ENCODE measurements at regions not wholly inside any gene's neighbourhood (a gene's known extent, or its start where the extent isn't known, plus 50 kb on each side); places are given as distances from the start of the nearest gene placed in this dataset.
"Not testable (repeated sequence)": the region's sequence is repeated elsewhere in the genome, so short reads cannot be mapped to it uniquely, and the experiment has no call there.

GRCh38 chr12:83960767-83961166 lies 951.8 kb downstream of the SLC6A15 start:
- no peak for DNase-seq (ENCODE audit: low spot score)

GRCh38 chr12:83958997-83959396 lies 953.6 kb downstream of the SLC6A15 start:
- DNase-seq (ENCODE audit: low spot score) = no peak

- no peak for DNase-seq (ENCODE audit: low spot score)
Measured at GRCh38 chr12:83954956-83955601, 957.5 kb downstream of the SLC6A15 start.

- DNase-seq (ENCODE audit: low spot score) = no peak
Measured at GRCh38 chr12:83954071-83954789, 958.4 kb downstream of the SLC6A15 start.

- DNase-seq (ENCODE audit: low spot score) = no peak
Measured at GRCh38 chr12:83945871-83946270, 966.7 kb downstream of the SLC6A15 start.

GRCh38 chr12:83939718-83940117 lies 972.9 kb downstream of the SLC6A15 start:
- no peak for DNase-seq (ENCODE audit: low spot score)

GRCh38 chr12:83933615-83934014 lies 979.0 kb downstream of the SLC6A15 start:
- no peak for DNase-seq (ENCODE audit: low spot score)

GRCh38 chr12:83932011-83932410 lies 980.6 kb downstream of the SLC6A15 start:
- DNase-seq (ENCODE audit: low spot score) = no peak

GRCh38 chr12:83931451-83931850 lies 981.1 kb downstream of the SLC6A15 start:
- no peak for DNase-seq (ENCODE audit: low spot score)

- DNase-seq (ENCODE audit: low spot score) = not testable (repeated sequence)
Measured at GRCh38 chr12:83929792-83930191, 982.8 kb downstream of the SLC6A15 start.

GRCh38 chr12:83920821-83921547 lies 991.6 kb downstream of the SLC6A15 start:
- no peak for DNase-seq (ENCODE audit: low spot score)

- DNase-seq (ENCODE audit: low spot score) = no peak
Measured at GRCh38 chr12:83919081-83919480, 993.5 kb downstream of the SLC6A15 start.

GRCh38 chr12:83904175-83904574 lies 1008.4 kb downstream of the SLC6A15 start:
- no peak for DNase-seq (ENCODE audit: low spot score)

- DNase-seq (ENCODE audit: low spot score) = no peak
Measured at GRCh38 chr12:83896416-83896815, 1016.2 kb downstream of the SLC6A15 start.

- no peak for DNase-seq (ENCODE audit: low spot score)
Measured at GRCh38 chr12:83893101-83893500, 1019.5 kb downstream of the SLC6A15 start.

GRCh38 chr12:83889745-83890144 lies 1022.9 kb downstream of the SLC6A15 start:
- DNase-seq (ENCODE audit: low spot score) = no peak

- no peak for DNase-seq (ENCODE audit: low spot score)
Measured at GRCh38 chr12:83886479-83886878, 1026.1 kb downstream of the SLC6A15 start.

- DNase-seq (ENCODE audit: low spot score) = not testable (repeated sequence)
Measured at GRCh38 chr12:83870921-83871599, 1041.5 kb downstream of the SLC6A15 start.

GRCh38 chr12:83866477-83866876 lies 1046.1 kb downstream of the SLC6A15 start:
- DNase-seq (ENCODE audit: low spot score) = no peak

GRCh38 chr12:83865431-83865830 lies 1047.2 kb downstream of the SLC6A15 start:
- no peak for DNase-seq (ENCODE audit: low spot score)

- no peak for DNase-seq (ENCODE audit: low spot score)
Measured at GRCh38 chr12:83864054-83864453, 1048.5 kb downstream of the SLC6A15 start.

- DNase-seq (ENCODE audit: low spot score) = no peak
Measured at GRCh38 chr12:83859021-83859420, 1053.6 kb downstream of the SLC6A15 start.
